WTC11 (cell line): ENCODE measurements at regions not wholly inside any gene's neighbourhood (a gene's known extent, or its start where the extent isn't known, plus 50 kb on each side); places are given as distances from the start of the nearest gene placed in this dataset.

Experiments used
- ATAC-seq: fragments of 200-7000 bp; cut with Tn5 transposase; 2 replicates; pipeline ENCODE4 v1.10.0; 2021; ENCODE audit warnings: mild to moderate bottlenecking, moderate library complexity
- CTCF ChIA-PET: fragments of 300-600 bp; sonication (Branson Sonifier 250); formaldehyde crosslinking; loops from one replicate; lab custom pipeline; 2021; ENCODE audit warnings: antibody characterized with exemption; lab: Charles Lee
- POLR2A ChIA-PET: fragments of 350-600 bp; sonication (Branson Sonifier 250); formaldehyde crosslinking; loops from one replicate; lab custom pipeline; 2021; ENCODE audit warnings: antibody characterized with exemption; lab: Charles Lee
- DNase-seq: peaks from one replicate; pipeline ENCODE4 v3.0.0; 2021; ENCODE audit warnings: low spot score
- H3K27ac Mint-ChIP-seq: 2 replicates; pipeline ENCODE4 v1.8.0; 2021; ENCODE audit warnings: mixed read lengths
- H3K27me3 Mint-ChIP-seq: 2 replicates; pipeline ENCODE4 v1.8.0; 2021; ENCODE audit warnings: low read depth, mild to moderate bottlenecking, moderate library complexity, mixed read lengths
- H3K36me3 Mint-ChIP-seq: 2 replicates; pipeline ENCODE4 v1.8.0; 2021; ENCODE audit warnings: mixed read lengths
- H3K4me1 Mint-ChIP-seq: 2 replicates; pipeline ENCODE4 v1.8.0; 2022; ENCODE audit warnings: mixed read lengths
- H3K4me3 Mint-ChIP-seq: 2 replicates; pipeline ENCODE4 v1.8.0; 2021; ENCODE audit warnings: mild to moderate bottlenecking, moderate library complexity, mixed read lengths
- H3K9me3 Mint-ChIP-seq: 2 replicates; pipeline ENCODE4 v1.8.0; 2021; ENCODE audit warnings: mixed read lengths
- CBFB ChIP-seq: sonication (generic); formaldehyde crosslinking; IDR thresholded peaks from 2 replicates; pipeline ENCODE4 v1.8.1; 2022; ENCODE audit warnings: mild to moderate bottlenecking, low read depth, missing genetic modification reagents
- CREM ChIP-seq: sonication (generic); formaldehyde crosslinking; IDR thresholded peaks from 2 replicates; pipeline ENCODE4 v1.8.1; 2022; ENCODE audit warnings: mild to moderate bottlenecking, missing genetic modification reagents, moderate library complexity
- ELF4 ChIP-seq: sonication (generic); formaldehyde crosslinking; IDR thresholded peaks from 2 replicates; pipeline ENCODE4 v1.8.1; 2022; ENCODE audit warnings: low read depth, mild to moderate bottlenecking, moderate library complexity, missing genetic modification reagents
- KAT7 ChIP-seq: sonication (generic); formaldehyde crosslinking; IDR thresholded peaks from 2 replicates; pipeline ENCODE4 v1.8.1; 2023; ENCODE audit warnings: missing genetic modification reagents, mild to moderate bottlenecking, borderline replicate concordance
- NFATC4 ChIP-seq: fragments of 250-450 bp; sonication (Bioruptor Pico); IDR thresholded peaks from 2 replicates; pipeline ENCODE4 v1.9.0; 2021; ENCODE audit warnings: mild to moderate bottlenecking
- USF2 ChIP-seq: sonication (generic); formaldehyde crosslinking; IDR thresholded peaks from 2 replicates; pipeline ENCODE4 v1.8.1; 2023; ENCODE audit warnings: mild to moderate bottlenecking, missing genetic modification reagents, moderate library complexity
- ZNF138 ChIP-seq: sonication (generic); formaldehyde crosslinking; conservative IDR thresholded peaks from 2 replicates; pipeline ENCODE4 v1.8.1; 2022; ENCODE audit warnings: mild to moderate bottlenecking, moderate library complexity, missing genetic modification reagents
- ZNF263 ChIP-seq: sonication (generic); formaldehyde crosslinking; IDR thresholded peaks from 2 replicates; pipeline ENCODE4 v1.8.1; 2022; ENCODE audit warnings: low read depth, mild to moderate bottlenecking, moderate library complexity, missing genetic modification reagents
- ZNF396 ChIP-seq: fragments of 250-450 bp; sonication (Bioruptor Pico); IDR thresholded peaks from 2 replicates; pipeline ENCODE4 v1.8.0; 2021; ENCODE audit warnings: mild to moderate bottlenecking, moderate library complexity, borderline replicate concordance
- TF ChIP-seq, protein P1 (sequence below): sonication (generic); formaldehyde crosslinking; conservative IDR thresholded peaks from 2 replicates; pipeline ENCODE4 v1.8.1; 2023; ENCODE audit warnings: mild to moderate bottlenecking, low read depth, missing genetic modification reagents, moderate library complexity
- TF ChIP-seq, protein P2 (sequence below): fragments of 200-600 bp; IDR thresholded peaks from 2 replicates; pipeline ENCODE4 v1.8.0; 2022; ENCODE audit warnings: antibody characterized with exemption
- TF ChIP-seq, protein P3 (sequence below): sonication (generic); formaldehyde crosslinking; IDR thresholded peaks from 2 replicates; pipeline ENCODE4 v1.8.1; 2022; ENCODE audit warnings: low read depth, mild to moderate bottlenecking, moderate library complexity, missing genetic modification reagents, borderline replicate concordance
- TF ChIP-seq, protein P4 (sequence below): sonication (generic); formaldehyde crosslinking; IDR thresholded peaks from 2 replicates; pipeline ENCODE4 v1.8.1; 2022; ENCODE audit warnings: mild to moderate bottlenecking, moderate library complexity, missing genetic modification reagents
- TF ChIP-seq, protein P5 (sequence below): fragments of 250-450 bp; sonication (Bioruptor Pico); IDR thresholded peaks from 2 replicates; pipeline ENCODE4 v1.9.0; 2021; ENCODE audit warnings: mild to moderate bottlenecking, borderline replicate concordance
- TF ChIP-seq, protein P6 (sequence below): fragments of 250-450 bp; sonication (Bioruptor Pico); conservative IDR thresholded peaks from 2 replicates; pipeline ENCODE4 v1.9.0; 2021; ENCODE audit warnings: mild to moderate bottlenecking

DNA sequence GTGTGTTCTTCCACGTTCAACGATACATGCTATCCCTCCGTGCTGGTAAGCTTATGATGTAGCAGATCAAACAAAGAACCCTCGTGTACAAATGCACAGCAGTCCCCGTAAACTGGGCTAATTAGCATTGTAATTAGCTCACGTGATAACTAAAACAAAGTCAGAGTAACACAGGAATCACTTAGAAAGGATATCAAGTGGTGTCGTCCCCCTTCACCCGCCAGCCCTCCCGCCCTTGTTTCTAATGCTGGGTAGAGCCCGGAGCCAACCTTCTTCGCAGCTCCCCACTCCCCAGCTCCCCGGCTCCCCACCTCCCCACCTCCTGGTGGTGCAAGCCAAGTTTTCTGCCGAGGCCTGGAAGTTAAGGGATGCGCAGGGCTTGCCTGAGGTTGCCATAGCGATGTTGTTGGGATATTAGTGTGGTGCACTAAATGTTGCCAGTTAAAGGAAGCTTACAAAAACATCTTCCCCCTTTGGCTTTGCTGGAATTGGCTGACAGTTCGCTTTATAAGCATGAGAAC is 357.9 kb upstream of the CCNH start:
- peak; percentile 55 for TF ChIP-seq USF2 (CRISPR knock-in tag)
- TF ChIP-seq, protein P1, sequence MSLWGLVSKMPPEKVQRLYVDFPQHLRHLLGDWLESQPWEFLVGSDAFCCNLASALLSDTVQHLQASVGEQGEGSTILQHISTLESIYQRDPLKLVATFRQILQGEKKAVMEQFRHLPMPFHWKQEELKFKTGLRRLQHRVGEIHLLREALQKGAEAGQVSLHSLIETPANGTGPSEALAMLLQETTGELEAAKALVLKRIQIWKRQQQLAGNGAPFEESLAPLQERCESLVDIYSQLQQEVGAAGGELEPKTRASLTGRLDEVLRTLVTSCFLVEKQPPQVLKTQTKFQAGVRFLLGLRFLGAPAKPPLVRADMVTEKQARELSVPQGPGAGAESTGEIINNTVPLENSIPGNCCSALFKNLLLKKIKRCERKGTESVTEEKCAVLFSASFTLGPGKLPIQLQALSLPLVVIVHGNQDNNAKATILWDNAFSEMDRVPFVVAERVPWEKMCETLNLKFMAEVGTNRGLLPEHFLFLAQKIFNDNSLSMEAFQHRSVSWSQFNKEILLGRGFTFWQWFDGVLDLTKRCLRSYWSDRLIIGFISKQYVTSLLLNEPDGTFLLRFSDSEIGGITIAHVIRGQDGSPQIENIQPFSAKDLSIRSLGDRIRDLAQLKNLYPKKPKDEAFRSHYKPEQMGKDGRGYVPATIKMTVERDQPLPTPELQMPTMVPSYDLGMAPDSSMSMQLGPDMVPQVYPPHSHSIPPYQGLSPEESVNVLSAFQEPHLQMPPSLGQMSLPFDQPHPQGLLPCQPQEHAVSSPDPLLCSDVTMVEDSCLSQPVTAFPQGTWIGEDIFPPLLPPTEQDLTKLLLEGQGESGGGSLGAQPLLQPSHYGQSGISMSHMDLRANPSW (CRISPR knock-in tag): no peak
- TF ChIP-seq, all 79 proteins: peak for 1
- H3K36me3 Mint-ChIP-seq: no peaks in the 10 kb centered on the region
- DNase-seq (peak; percentile 59), ATAC-seq (peak; percentile 99)
- CTCF ChIA-PET: interaction anchor here (0.7 to 1.9 kb wide), 7 partner anchors 10 to 920 kb away, joined by 3 to 20 read pairs (median 4); no protein-coding TSS in a partner anchor
- H3K27me3 Mint-ChIP-seq: peaks cover 7% of the 10 kb centered on the region
- H3K4me3 Mint-ChIP-seq: peak overlapping the region; percentile 54
- H3K27ac Mint-ChIP-seq: no peak overlapping the region
- H3K9me3 Mint-ChIP-seq: no peaks in the 10 kb centered on the region
- H3K4me1 Mint-ChIP-seq: peaks cover 22% of the 10 kb centered on the region
- POLR2A ChIA-PET: no interaction called here

- H3K27me3 Mint-ChIP-seq: peaks cover 7% of the 10 kb centered on the region
- no peak for ATAC-seq
- H3K36me3 Mint-ChIP-seq: no peaks in the 10 kb centered on the region
- ChIA-PET CTCF (interaction anchor here (0.7 to 1.9 kb wide), 8 partner anchors 11 to 921 kb away, joined by 3 to 20 read pairs (median 4); no protein-coding TSS in a partner anchor), POLR2A (no interaction called here)
- no peak for DNase-seq
- peaks cover 22% of the 10 kb centered on the region for H3K4me1 Mint-ChIP-seq
- H3K9me3 Mint-ChIP-seq: no peaks in the 10 kb centered on the region
- peak overlapping the region; percentile 54 for H3K4me3 Mint-ChIP-seq
- TF ChIP-seq CBFB (no peak), ZNF263 (CRISPR knock-in tag) (no peak), ZNF138 (CRISPR knock-in tag) (no peak)
- H3K27ac Mint-ChIP-seq: no peak overlapping the region
Observed at GRCh38 chr5:87770016-87770570, 357.4 kb upstream of the CCNH start.

GRCh38 chr5:87769157-87769556 is 356.4 kb upstream of the CCNH start:
- no peak for DNase-seq
- H3K4me3 Mint-ChIP-seq: no peak overlapping the region
- TF ChIP-seq ELF4 (CRISPR knock-in tag) (no peak), NFATC4 (CRISPR knock-in tag) (no peak), ZNF396 (CRISPR knock-in tag) (no peak), CREM (CRISPR knock-in tag) (no peak), KAT7 (CRISPR knock-in tag) (no peak)
- TF ChIP-seq, protein P2, sequence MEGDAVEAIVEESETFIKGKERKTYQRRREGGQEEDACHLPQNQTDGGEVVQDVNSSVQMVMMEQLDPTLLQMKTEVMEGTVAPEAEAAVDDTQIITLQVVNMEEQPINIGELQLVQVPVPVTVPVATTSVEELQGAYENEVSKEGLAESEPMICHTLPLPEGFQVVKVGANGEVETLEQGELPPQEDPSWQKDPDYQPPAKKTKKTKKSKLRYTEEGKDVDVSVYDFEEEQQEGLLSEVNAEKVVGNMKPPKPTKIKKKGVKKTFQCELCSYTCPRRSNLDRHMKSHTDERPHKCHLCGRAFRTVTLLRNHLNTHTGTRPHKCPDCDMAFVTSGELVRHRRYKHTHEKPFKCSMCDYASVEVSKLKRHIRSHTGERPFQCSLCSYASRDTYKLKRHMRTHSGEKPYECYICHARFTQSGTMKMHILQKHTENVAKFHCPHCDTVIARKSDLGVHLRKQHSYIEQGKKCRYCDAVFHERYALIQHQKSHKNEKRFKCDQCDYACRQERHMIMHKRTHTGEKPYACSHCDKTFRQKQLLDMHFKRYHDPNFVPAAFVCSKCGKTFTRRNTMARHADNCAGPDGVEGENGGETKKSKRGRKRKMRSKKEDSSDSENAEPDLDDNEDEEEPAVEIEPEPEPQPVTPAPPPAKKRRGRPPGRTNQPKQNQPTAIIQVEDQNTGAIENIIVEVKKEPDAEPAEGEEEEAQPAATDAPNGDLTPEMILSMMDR: no peak
- TF ChIP-seq, protein P3, sequence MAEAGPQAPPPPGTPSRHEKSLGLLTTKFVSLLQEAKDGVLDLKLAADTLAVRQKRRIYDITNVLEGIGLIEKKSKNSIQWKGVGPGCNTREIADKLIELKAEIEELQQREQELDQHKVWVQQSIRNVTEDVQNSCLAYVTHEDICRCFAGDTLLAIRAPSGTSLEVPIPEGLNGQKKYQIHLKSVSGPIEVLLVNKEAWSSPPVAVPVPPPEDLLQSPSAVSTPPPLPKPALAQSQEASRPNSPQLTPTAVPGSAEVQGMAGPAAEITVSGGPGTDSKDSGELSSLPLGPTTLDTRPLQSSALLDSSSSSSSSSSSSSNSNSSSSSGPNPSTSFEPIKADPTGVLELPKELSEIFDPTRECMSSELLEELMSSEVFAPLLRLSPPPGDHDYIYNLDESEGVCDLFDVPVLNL (CRISPR knock-in tag): no peak
- TF ChIP-seq, protein P4, sequence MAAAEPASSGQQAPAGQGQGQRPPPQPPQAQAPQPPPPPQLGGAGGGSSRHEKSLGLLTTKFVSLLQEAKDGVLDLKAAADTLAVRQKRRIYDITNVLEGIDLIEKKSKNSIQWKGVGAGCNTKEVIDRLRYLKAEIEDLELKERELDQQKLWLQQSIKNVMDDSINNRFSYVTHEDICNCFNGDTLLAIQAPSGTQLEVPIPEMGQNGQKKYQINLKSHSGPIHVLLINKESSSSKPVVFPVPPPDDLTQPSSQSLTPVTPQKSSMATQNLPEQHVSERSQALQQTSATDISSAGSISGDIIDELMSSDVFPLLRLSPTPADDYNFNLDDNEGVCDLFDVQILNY: no peak
- TF ChIP-seq, protein P5, sequence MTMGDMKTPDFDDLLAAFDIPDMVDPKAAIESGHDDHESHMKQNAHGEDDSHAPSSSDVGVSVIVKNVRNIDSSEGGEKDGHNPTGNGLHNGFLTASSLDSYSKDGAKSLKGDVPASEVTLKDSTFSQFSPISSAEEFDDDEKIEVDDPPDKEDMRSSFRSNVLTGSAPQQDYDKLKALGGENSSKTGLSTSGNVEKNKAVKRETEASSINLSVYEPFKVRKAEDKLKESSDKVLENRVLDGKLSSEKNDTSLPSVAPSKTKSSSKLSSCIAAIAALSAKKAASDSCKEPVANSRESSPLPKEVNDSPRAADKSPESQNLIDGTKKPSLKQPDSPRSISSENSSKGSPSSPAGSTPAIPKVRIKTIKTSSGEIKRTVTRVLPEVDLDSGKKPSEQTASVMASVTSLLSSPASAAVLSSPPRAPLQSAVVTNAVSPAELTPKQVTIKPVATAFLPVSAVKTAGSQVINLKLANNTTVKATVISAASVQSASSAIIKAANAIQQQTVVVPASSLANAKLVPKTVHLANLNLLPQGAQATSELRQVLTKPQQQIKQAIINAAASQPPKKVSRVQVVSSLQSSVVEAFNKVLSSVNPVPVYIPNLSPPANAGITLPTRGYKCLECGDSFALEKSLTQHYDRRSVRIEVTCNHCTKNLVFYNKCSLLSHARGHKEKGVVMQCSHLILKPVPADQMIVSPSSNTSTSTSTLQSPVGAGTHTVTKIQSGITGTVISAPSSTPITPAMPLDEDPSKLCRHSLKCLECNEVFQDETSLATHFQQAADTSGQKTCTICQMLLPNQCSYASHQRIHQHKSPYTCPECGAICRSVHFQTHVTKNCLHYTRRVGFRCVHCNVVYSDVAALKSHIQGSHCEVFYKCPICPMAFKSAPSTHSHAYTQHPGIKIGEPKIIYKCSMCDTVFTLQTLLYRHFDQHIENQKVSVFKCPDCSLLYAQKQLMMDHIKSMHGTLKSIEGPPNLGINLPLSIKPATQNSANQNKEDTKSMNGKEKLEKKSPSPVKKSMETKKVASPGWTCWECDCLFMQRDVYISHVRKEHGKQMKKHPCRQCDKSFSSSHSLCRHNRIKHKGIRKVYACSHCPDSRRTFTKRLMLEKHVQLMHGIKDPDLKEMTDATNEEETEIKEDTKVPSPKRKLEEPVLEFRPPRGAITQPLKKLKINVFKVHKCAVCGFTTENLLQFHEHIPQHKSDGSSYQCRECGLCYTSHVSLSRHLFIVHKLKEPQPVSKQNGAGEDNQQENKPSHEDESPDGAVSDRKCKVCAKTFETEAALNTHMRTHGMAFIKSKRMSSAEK (CRISPR knock-in tag): no peak
- TF ChIP-seq, protein P6, sequence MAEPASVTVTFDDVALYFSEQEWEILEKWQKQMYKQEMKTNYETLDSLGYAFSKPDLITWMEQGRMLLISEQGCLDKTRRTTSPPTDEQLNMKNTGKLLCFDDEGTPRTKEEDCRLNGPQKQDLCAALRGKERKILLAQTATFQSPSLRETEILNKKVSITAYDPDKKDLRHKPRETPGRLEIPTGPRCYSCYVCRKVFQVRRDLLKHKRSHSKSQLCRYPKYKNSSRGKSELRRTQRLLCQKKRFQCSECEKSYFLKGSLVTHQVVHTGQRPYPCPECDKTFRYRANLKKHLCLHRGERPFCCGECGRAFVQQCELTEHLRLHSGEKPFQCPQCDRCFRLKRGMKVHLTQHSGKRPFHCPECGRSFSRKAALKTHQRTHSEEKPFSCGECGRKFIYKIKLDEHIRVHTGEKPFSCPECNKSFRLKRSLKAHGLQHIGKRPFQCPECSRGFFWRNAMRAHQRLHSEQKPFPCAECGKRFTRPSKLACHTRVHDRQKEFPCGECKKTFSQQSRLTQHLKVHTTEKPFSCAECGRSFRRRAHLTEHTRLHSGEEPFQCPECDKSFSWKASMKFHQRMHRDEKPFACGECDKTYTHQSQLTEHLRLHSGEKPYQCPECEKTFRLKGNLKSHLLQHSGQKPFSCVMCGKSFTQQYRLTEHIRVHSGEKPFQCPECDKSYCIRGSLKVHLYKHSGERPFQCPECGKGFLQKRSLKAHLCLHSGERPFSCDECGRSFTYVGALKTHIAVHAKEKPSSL (CRISPR knock-in tag): no peak

More at GRCh38 chr5:87769157-87769556, 356.4 kb upstream of the CCNH start:
- Mint-ChIP-seq H3K27ac (no peak overlapping the region), H3K9me3 (no peaks in the 10 kb centered on the region), H3K4me1 (peaks cover 13% of the 10 kb centered on the region), H3K27me3 (peaks cover 7% of the 10 kb centered on the region), H3K36me3 (no peaks in the 10 kb centered on the region)
- ChIA-PET CTCF (interaction anchor here (1.0 to 1.2 kb wide), 2 partner anchors 12 to 372 kb away, joined by 4 to 7 read pairs; no protein-coding TSS in a partner anchor), POLR2A (no interaction called here)
- ATAC-seq: no peak
